ENCODE measurements at regions not wholly inside any gene's neighbourhood (a gene's known extent, or its start where the extent isn't known, plus 50 kb on each side); places are given as distances from the start of the nearest gene placed in this dataset.
"Not testable (repeated sequence)": the region's sequence is repeated elsewhere in the genome, so short reads cannot be mapped to it uniquely, and the experiment has no call there.

DNA sequence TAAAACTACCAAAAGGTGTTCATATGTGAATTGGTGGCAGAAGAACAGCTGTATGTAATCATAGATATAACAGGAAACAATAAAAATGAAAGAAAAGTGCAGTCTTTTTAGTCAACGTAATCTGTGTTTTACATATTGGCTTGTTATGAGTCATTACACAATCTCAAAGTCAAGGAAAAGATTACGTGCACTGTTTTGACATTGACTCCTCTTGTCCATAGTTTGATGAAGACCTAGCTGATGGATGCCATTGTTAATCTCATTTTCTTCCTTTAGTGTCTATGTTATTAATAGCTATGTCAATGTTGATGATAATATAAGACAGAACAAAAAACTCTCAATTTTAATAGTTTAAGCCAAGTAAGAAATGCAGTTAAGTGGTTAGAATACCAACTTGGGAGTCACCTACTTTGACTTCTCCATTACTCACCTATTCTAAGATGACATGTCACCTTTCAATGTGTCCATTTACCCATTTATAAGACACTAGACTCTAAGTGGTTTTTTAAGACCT, 84.5 kb upstream of the SAMSN1 start:
- H3K9me3 ChIP-seq (ENCODE audit: control insufficient read depth, low read length) = no peaks in the 10 kb centered on the region
- no peaks in the 10 kb centered on the region for H3K4me1 ChIP-seq (ENCODE audit: control insufficient read depth, insufficient read depth, low read length)
- H3K4me3 ChIP-seq (ENCODE audit: low read length) = no peak overlapping the region
- 43% methylated on average over 2 of the region's 2 CpGs for WGBS
- H3K27ac ChIP-seq (ENCODE audit: low read length) = no peak overlapping the region
- intact Hi-C loops (cut with DNase I) = no loop called here
- DNase-seq (no peak), ATAC-seq (no peak)
- H3K27me3 ChIP-seq (ENCODE audit: control insufficient read depth, insufficient read depth) = no peaks in the 10 kb centered on the region

DNA sequence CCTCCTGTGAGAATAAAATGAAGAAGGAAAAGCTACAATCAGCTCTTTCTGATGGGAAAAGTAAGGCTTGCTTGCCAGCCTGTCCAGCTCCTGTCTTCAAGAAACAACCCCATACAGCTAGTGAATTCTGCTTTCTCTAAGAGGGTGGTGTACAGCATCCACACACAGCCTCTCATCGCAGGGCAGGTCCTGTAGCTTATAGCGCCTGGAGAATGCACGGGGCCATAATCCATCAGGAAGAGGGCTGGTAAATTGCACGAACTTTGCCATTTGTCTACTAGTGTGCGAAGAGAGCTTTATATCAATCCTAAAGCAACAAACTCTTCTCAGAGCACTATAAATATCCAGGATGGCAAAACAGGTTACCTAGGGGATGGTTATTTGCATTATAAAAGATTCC, 83.3 kb upstream of the SAMSN1 start:
- Histone ChIP-seq H3K4me1 (ENCODE audit: control insufficient read depth, insufficient read depth, low read length) (no peaks in the 10 kb centered on the region), H3K4me3 (ENCODE audit: low read length) (no peak overlapping the region), H3K9me3 (ENCODE audit: control insufficient read depth, low read length) (no peaks in the 10 kb centered on the region), H3K27me3 (ENCODE audit: control insufficient read depth, insufficient read depth) (no peaks in the 10 kb centered on the region), H3K27ac (ENCODE audit: low read length) (no peak overlapping the region)
- WGBS = 84% methylated on average over 5 of the region's 5 CpGs
- ATAC-seq = no peak
- no peak for DNase-seq
- intact Hi-C loops (cut with DNase I) = no loop called here

DNA sequence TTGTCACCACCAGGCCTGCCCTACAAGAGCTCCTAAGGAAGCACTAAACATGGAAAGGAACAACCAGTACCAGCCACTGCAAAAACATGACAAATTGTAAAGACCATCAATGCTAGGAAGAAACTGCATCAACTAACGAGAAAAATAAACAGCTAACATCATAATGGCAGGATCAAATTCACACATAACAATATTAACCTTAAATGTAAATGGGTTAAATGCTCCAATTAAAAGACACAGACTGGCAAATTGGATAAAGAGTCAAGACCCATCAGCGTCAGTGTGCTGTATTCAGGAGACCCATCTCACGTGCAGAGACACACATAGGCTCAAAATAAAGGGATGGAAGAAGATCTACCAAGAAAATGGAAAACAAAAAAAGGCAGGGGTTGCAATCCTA, 77.0 kb upstream of the SAMSN1 start:
- H3K27ac ChIP-seq (ENCODE audit: low read length); DNase-seq; H3K4me3 ChIP-seq (ENCODE audit: low read length); ATAC-seq; H3K4me1 ChIP-seq (ENCODE audit: control insufficient read depth, insufficient read depth, low read length); H3K9me3 ChIP-seq (ENCODE audit: control insufficient read depth, low read length); intact Hi-C loops (cut with DNase I); H3K27me3 ChIP-seq (ENCODE audit: control insufficient read depth, insufficient read depth): not testable (repeated sequence)
- WGBS = 80% methylated on average over 3 of the region's 3 CpGs

DNA sequence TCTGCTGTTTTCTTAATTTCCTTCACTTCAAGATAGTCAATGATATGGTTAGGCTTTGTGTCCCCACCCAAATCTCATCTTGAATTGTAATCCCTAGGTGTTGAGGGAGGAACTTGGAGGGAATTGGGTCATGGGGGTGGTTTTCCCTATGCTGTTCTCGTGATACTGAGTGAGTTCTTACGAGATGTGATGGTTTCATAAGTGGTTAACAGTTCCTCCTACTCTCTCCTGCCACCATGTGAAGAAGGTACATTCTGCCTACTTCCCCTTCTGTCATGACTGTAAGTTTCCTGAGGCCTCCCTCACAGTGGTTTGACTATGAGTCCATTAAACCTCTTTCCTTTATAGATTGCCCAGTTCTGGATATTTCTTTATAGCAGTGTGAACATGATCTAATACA, 74.0 kb upstream of the SAMSN1 start:
- no peaks in the 10 kb centered on the region for H3K4me1 ChIP-seq (ENCODE audit: control insufficient read depth, insufficient read depth, low read length)
- H3K27me3 ChIP-seq (ENCODE audit: control insufficient read depth, insufficient read depth) = no peaks in the 10 kb centered on the region
- no peak overlapping the region for H3K4me3 ChIP-seq (ENCODE audit: low read length)
- intact Hi-C loops (cut with DNase I) = no loop called here
- WGBS = 31% methylated on average over 2 of the region's 2 CpGs
- DNase-seq = no peak
- no peak for ATAC-seq
- no peaks in the 10 kb centered on the region for H3K9me3 ChIP-seq (ENCODE audit: control insufficient read depth, low read length)
- no peak overlapping the region for H3K27ac ChIP-seq (ENCODE audit: low read length)

DNA sequence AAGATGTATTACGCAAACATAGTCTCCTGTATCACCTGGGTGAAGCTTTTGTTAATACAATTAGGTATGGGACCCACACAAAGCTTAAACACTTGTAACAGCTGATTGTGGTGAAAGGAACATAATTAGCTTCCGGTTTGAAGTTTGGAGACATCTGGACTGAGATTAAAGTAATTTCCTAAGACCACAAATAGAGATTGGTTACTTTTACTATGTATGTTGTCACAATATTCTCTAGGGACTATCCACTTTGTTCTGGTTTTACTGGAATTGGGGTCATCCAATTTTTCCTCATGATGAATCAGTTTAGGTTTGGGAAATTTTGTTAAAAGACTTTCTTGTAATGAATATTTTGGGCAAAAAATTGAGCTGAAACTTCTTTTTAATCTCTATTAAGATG, 71.8 kb upstream of the SAMSN1 start:
- DNase-seq = no peak
- intact Hi-C loops (cut with DNase I) = no loop called here

DNA sequence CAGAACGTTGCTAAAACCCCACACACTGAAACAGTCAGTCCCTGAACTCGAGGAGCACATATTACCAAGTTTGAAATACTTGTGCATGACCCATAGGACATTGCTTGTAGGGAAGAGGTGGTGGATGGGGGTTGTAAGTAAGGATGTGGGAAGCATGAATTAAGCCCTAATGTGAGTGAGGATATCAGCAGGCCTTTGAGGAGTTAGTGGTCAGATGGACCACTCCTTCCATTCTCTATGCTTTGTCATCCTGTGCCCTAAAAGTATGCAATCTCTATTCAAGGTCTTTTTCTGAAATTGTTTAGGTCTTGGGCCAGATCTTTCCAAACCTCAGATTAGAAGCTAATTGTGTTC, 70.9 kb upstream of the SAMSN1 start:
- Histone ChIP-seq H3K27ac (ENCODE audit: low read length) (no peak overlapping the region), H3K27me3 (ENCODE audit: control insufficient read depth, insufficient read depth) (no peaks in the 10 kb centered on the region), H3K4me3 (ENCODE audit: low read length) (no peak overlapping the region), H3K4me1 (ENCODE audit: control insufficient read depth, insufficient read depth, low read length) (no peaks in the 10 kb centered on the region), H3K9me3 (ENCODE audit: control insufficient read depth, low read length) (no peaks in the 10 kb centered on the region)
- DNase-seq = no peak
- WGBS = 42% methylated on average over 2 of the region's 2 CpGs
- intact Hi-C loops (cut with DNase I) = no loop called here
- no peak for ATAC-seq

More for the DNA sequence above, 71.8 kb upstream of the SAMSN1 start:
- no peak overlapping the region for H3K4me3 ChIP-seq (ENCODE audit: low read length)
- no peak overlapping the region for H3K27ac ChIP-seq (ENCODE audit: low read length)
- WGBS = 74% methylated on average over 2 of the region's 2 CpGs
- ATAC-seq = no peak
- no peaks in the 10 kb centered on the region for H3K4me1 ChIP-seq (ENCODE audit: control insufficient read depth, insufficient read depth, low read length)
- no peaks in the 10 kb centered on the region for H3K9me3 ChIP-seq (ENCODE audit: control insufficient read depth, low read length)
- no peaks in the 10 kb centered on the region for H3K27me3 ChIP-seq (ENCODE audit: control insufficient read depth, insufficient read depth)

DNA sequence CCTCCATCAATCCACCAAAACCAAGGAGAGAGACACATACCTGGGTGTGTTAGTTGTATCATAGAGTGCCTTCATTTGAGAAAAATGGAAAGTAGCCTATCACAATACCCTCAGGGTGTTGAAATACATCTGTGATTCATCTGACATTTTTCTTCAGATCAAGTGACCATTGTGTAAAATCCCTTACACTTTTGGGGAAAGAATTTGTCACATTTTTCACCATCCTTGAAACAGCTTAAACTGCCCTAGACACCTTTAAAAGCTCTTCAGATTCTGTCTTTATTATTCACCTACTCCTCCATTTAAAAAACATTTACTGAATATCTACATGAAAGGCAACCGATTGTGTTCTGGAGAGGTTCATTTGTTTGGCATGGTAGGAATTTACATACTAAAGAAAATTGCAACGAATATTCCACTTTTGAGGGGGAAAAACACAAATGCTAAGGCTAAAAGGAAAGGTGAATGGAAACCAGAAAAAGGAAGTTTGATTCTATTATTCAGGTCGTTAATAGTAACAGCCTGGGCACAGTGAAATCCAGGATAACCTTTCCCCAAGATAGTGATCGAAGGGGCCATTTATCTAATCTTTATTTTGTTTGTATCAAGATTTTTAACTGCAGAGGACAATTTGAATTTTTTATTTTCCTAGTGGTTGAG, 70.4 kb upstream of the SAMSN1 start:
- Histone ChIP-seq H3K27me3 (ENCODE audit: control insufficient read depth, insufficient read depth) (no peaks in the 10 kb centered on the region), H3K4me1 (ENCODE audit: control insufficient read depth, insufficient read depth, low read length) (no peaks in the 10 kb centered on the region), H3K9me3 (ENCODE audit: control insufficient read depth, low read length) (no peaks in the 10 kb centered on the region), H3K4me3 (ENCODE audit: low read length) (no peak overlapping the region), H3K27ac (ENCODE audit: low read length) (no peak overlapping the region)
- intact Hi-C loops (cut with DNase I) = no loop called here
- no peak for DNase-seq
- 31% methylated on average over 4 of the region's 4 CpGs for WGBS
- ATAC-seq = no peak

DNA sequence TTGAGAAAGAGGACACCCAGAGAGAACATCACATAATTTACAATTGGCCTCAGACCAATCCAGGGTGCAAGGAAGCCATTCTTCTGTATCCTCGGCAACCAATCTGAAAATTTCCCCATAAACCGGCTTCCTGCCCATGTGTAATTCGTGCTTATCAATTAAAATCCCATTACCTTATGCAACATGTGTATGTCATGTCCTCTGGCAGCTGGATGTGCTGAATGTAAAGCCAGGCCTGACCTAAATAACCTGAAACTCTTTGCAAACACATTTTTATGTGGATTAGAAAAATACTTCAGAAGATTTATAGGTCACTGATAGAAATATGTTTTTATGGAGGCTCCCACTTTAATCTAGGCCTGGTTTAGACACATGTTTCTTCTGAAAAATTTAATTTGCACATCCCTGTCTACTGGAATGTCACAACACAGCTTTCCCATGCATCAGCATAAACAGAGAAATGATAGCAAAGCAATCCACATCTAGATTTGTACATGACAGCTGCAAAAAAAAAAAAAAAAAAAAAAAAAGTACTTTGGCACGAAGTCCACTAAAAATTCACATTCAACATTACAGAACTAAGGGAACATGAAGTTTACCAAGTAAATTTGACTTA, 69.4 kb upstream of the SAMSN1 start:
- 49% methylated on average over 4 of the region's 4 CpGs for WGBS
- Histone ChIP-seq H3K27ac (ENCODE audit: low read length) (no peak overlapping the region), H3K9me3 (ENCODE audit: control insufficient read depth, low read length) (no peaks in the 10 kb centered on the region), H3K27me3 (ENCODE audit: control insufficient read depth, insufficient read depth) (no peaks in the 10 kb centered on the region), H3K4me1 (ENCODE audit: control insufficient read depth, insufficient read depth, low read length) (no peaks in the 10 kb centered on the region), H3K4me3 (ENCODE audit: low read length) (no peak overlapping the region)
- intact Hi-C loops (cut with DNase I) = no loop called here
- DNase-seq (no peak), ATAC-seq (no peak)

DNA sequence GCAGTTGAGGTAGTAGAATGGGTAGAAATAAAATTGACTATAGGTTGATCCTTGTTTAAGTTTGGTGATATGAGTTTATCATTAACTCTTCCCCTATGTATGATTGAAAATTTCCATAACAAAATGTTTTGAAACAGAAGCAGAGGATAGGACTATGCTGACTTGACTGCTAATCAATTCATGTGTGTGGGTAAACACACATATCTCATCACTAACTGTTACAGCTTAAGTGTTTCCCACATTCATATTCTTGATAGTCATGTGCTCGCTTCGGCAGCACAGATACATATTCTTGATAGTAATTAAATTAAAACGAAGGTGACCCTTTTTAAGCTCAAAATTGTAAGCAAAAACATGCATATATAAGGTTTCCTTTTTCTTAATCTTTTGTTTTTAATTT, 68.2 kb upstream of the SAMSN1 start:
- ATAC-seq = no peak
- intact Hi-C loops (cut with DNase I) = no loop called here
- WGBS = 72% methylated on average over 3 of the region's 3 CpGs

DNA sequence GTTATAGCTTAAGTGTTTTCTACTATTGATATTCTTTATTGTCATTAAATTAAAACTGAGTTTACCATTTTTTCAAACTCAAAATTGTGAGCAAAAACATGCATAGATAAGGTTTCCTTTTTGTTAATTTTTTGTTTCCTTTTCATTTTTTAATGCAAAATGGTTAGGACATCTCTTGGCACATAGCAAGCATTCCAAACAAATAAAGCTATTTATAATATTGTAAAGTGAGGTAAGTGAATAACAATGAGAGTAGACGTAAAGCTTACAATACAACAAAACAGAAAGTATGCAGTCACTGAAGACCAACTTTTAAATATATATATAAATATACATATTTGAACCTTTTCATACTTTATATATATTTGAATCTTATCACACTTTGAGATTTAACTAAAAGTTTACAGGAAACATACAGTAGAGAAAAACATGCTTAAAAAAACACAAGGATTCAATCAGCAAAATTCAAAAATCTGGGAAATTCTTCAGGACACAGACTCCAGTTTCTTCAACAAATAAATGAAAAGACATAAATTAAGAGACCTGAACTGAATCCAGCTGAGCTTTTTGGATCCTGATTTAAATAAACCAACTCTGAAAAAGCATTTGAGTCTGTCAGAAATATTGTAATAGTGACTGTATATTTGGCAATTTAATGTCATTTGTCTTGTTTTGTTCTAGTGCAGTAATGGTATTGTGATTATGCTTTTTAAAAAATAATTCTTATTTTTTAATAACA, 67.5 kb upstream of the SAMSN1 start:
- intact Hi-C loops (cut with DNase I) = no loop called here
- no peaks in the 10 kb centered on the region for H3K27me3 ChIP-seq (ENCODE audit: control insufficient read depth, insufficient read depth)
- ATAC-seq (no peak), DNase-seq (no peak)
- H3K4me3 ChIP-seq (ENCODE audit: low read length) = no peak overlapping the region
- no peaks in the 10 kb centered on the region for H3K9me3 ChIP-seq (ENCODE audit: control insufficient read depth, low read length)
- no peak overlapping the region for H3K27ac ChIP-seq (ENCODE audit: low read length)
- WGBS = 45% methylated on average over 1 of the region's 1 CpG
- H3K4me1 ChIP-seq (ENCODE audit: control insufficient read depth, insufficient read depth, low read length) = no peaks in the 10 kb centered on the region

More for the DNA sequence above, 68.2 kb upstream of the SAMSN1 start:
- Histone ChIP-seq H3K27ac (ENCODE audit: low read length) (no peak overlapping the region), H3K27me3 (ENCODE audit: control insufficient read depth, insufficient read depth) (no peaks in the 10 kb centered on the region), H3K4me3 (ENCODE audit: low read length) (no peak overlapping the region), H3K4me1 (ENCODE audit: control insufficient read depth, insufficient read depth, low read length) (no peaks in the 10 kb centered on the region), H3K9me3 (ENCODE audit: control insufficient read depth, low read length) (no peaks in the 10 kb centered on the region)
- DNase-seq = no peak

DNA sequence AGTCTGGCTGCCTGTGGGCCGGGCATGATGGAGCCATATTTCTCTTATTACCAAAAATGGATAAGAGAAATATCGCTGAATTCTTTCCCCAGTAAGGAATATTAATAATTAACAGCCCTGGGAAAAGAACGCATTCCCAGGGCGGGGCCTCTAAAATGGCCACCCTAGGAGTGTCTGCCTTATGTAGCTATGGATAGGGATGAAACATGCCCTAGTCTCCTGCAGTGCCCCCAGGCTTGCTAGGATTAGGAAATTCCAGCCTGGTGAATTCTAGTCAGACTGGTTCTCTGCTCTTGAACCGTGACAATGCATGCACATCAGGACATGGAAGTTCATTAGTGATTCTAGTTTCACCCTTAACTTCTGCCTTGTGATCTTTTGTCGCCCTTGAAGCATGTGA, 64.0 kb upstream of the SAMSN1 start:
- WGBS = 88% methylated on average over 6 of the region's 6 CpGs
- H3K27me3 ChIP-seq (ENCODE audit: control insufficient read depth, insufficient read depth); ATAC-seq; DNase-seq; H3K27ac ChIP-seq (ENCODE audit: low read length); intact Hi-C loops (cut with DNase I); H3K4me1 ChIP-seq (ENCODE audit: control insufficient read depth, insufficient read depth, low read length); H3K4me3 ChIP-seq (ENCODE audit: low read length); H3K9me3 ChIP-seq (ENCODE audit: control insufficient read depth, low read length): not testable (repeated sequence)
